ENCODE measurements at regions not wholly inside any gene's neighbourhood (a gene's known extent, or its start where the extent isn't known, plus 50 kb on each side); places are given as distances from the start of the nearest gene placed in this dataset.

- Histone ChIP-seq H3K36me3 (ENCODE audit: insufficient read depth, low read depth, low read length) (no peaks in the 10 kb centered on the region), H3K27ac (ENCODE audit: low read length) (no peak overlapping the region), H3K9ac (ENCODE audit: low read depth, low read length) (no peak overlapping the region), H3K27me3 (ENCODE audit: insufficient read depth, low read length) (no peaks in the 10 kb centered on the region), H3K4me1 (ENCODE audit: insufficient read depth, low read length) (peaks cover 6% of the 10 kb centered on the region; the same call in 1 of the 2 replicates), H3K9me3 (ENCODE audit: insufficient read depth, low read depth, low read length) (peaks cover 5% of the 10 kb centered on the region), H3K4me3 (ENCODE audit: low read length) (no peak overlapping the region)
Measured at GRCh38 chr12:128078301-128078971, 188.5 kb upstream of the TMEM132C start.

GRCh38 chr12:128079446-128079845 lies 187.5 kb upstream of the TMEM132C start:
- Histone ChIP-seq H3K4me1 (ENCODE audit: insufficient read depth, low read length) (peaks cover 6% of the 10 kb centered on the region; the same call in 1 of the 2 replicates), H3K9ac (ENCODE audit: low read depth, low read length) (no peak overlapping the region), H3K27ac (ENCODE audit: low read length) (no peak overlapping the region)

GRCh38 chr12:128083132-128083729 lies 183.7 kb upstream of the TMEM132C start:
- Histone ChIP-seq H3K9me3 (ENCODE audit: insufficient read depth, low read depth, low read length) (no peaks in the 10 kb centered on the region), H3K4me1 (ENCODE audit: insufficient read depth, low read length) (peaks cover 4% of the 10 kb centered on the region; the same call in 1 of the 2 replicates), H3K27me3 (ENCODE audit: insufficient read depth, low read length) (no peaks in the 10 kb centered on the region), H3K4me3 (ENCODE audit: low read length) (no peak overlapping the region), H3K27ac (ENCODE audit: low read length) (no peak overlapping the region), H3K9ac (ENCODE audit: low read depth, low read length) (no peak overlapping the region), H3K36me3 (ENCODE audit: insufficient read depth, low read depth, low read length) (no peaks in the 10 kb centered on the region)

More at GRCh38 chr12:128079446-128079845, 187.5 kb upstream of the TMEM132C start:
- H3K4me3 ChIP-seq (ENCODE audit: low read length): no peak overlapping the region
- no peaks in the 10 kb centered on the region for H3K36me3 ChIP-seq (ENCODE audit: insufficient read depth, low read depth, low read length)
- peaks cover 5% of the 10 kb centered on the region for H3K9me3 ChIP-seq (ENCODE audit: insufficient read depth, low read depth, low read length)
- no peaks in the 10 kb centered on the region for H3K27me3 ChIP-seq (ENCODE audit: insufficient read depth, low read length)

DNA sequence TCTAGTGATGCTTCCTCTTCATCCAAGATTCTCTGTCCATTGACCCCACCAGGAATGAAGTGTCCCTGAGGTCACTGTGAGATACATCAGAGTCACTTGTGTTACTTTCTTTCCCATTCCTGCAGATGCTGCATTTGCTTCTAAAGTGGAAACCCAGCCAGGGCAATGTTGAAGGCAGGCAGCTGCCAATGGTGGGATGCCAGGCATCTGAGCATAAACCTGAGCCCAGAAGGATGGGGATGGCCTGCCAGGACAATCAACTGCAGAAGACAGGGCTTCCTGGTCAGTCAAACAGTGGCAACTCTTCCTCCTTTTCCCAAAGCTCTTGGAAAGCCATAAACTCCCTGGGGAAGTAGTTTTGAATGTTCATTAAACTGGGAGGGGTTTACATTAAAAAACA lies 178.0 kb upstream of the TMEM132C start:
- no peak overlapping the region for H3K9ac ChIP-seq (ENCODE audit: low read depth, low read length)
- H3K36me3 ChIP-seq (ENCODE audit: insufficient read depth, low read depth, low read length): no peaks in the 10 kb centered on the region
- H3K4me1 ChIP-seq (ENCODE audit: insufficient read depth, low read length): no peaks in the 10 kb centered on the region
- H3K9me3 ChIP-seq (ENCODE audit: insufficient read depth, low read depth, low read length): no peaks in the 10 kb centered on the region
- no peaks in the 10 kb centered on the region for H3K27me3 ChIP-seq (ENCODE audit: insufficient read depth, low read length)
- H3K27ac ChIP-seq (ENCODE audit: low read length): no peak overlapping the region
- H3K4me3 ChIP-seq (ENCODE audit: low read length): no peak overlapping the region

DNA sequence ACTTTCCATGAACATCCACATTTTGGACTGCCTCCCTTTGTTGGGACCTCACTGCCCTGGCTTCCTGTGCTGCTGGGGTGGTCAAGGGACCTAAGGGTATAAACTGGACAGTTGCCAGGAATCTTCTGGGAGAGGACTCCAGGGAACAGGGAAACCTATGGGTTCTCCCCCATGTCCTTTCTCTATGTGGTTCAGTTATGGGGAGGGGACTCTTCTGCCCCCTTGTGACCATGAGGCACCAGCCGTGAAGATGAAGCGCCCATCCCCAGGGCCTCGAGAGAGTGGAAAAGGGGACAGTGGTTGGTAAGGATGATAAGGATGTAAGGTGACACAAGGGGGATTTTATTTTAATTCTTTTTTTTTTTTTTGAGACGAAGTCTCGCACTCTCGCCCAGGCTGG lies 177.0 kb upstream of the TMEM132C start:
- Histone ChIP-seq H3K4me3 (ENCODE audit: low read length) (no peak overlapping the region), H3K9ac (ENCODE audit: low read depth, low read length) (no peak overlapping the region), H3K9me3 (ENCODE audit: insufficient read depth, low read depth, low read length) (no peaks in the 10 kb centered on the region), H3K27me3 (ENCODE audit: insufficient read depth, low read length) (no peaks in the 10 kb centered on the region), H3K27ac (ENCODE audit: low read length) (no peak overlapping the region), H3K36me3 (ENCODE audit: insufficient read depth, low read depth, low read length) (no peaks in the 10 kb centered on the region), H3K4me1 (ENCODE audit: insufficient read depth, low read length) (no peaks in the 10 kb centered on the region)

GRCh38 chr12:128091101-128091720 lies 175.8 kb upstream of the TMEM132C start:
- no peak overlapping the region for H3K4me3 ChIP-seq (ENCODE audit: low read length)
- no peaks in the 10 kb centered on the region for H3K27me3 ChIP-seq (ENCODE audit: insufficient read depth, low read length)

GRCh38 chr12:128091951-128092382 lies 175.0 kb upstream of the TMEM132C start:
- Histone ChIP-seq H3K27ac (ENCODE audit: low read length) (no peak overlapping the region), H3K9me3 (ENCODE audit: insufficient read depth, low read depth, low read length) (no peaks in the 10 kb centered on the region), H3K9ac (ENCODE audit: low read depth, low read length) (no peak overlapping the region), H3K27me3 (ENCODE audit: insufficient read depth, low read length) (no peaks in the 10 kb centered on the region), H3K4me1 (ENCODE audit: insufficient read depth, low read length) (no peaks in the 10 kb centered on the region), H3K4me3 (ENCODE audit: low read length) (no peak overlapping the region), H3K36me3 (ENCODE audit: insufficient read depth, low read depth, low read length) (no peaks in the 10 kb centered on the region)

More at GRCh38 chr12:128091101-128091720, 175.8 kb upstream of the TMEM132C start:
- H3K4me1 ChIP-seq (ENCODE audit: insufficient read depth, low read length): no peaks in the 10 kb centered on the region
- no peaks in the 10 kb centered on the region for H3K9me3 ChIP-seq (ENCODE audit: insufficient read depth, low read depth, low read length)
- no peaks in the 10 kb centered on the region for H3K36me3 ChIP-seq (ENCODE audit: insufficient read depth, low read depth, low read length)
- no peak overlapping the region for H3K27ac ChIP-seq (ENCODE audit: low read length)
- H3K9ac ChIP-seq (ENCODE audit: low read depth, low read length): no peak overlapping the region

GRCh38 chr12:128098730-128099129 lies 168.2 kb upstream of the TMEM132C start:
- H3K27me3 ChIP-seq (ENCODE audit: insufficient read depth, low read length): no peaks in the 10 kb centered on the region
- no peak overlapping the region for H3K27ac ChIP-seq (ENCODE audit: low read length)
- no peak overlapping the region for H3K4me3 ChIP-seq (ENCODE audit: low read length)
- no peaks in the 10 kb centered on the region for H3K4me1 ChIP-seq (ENCODE audit: insufficient read depth, low read length)
- no peak overlapping the region for H3K9ac ChIP-seq (ENCODE audit: low read depth, low read length)
- H3K9me3 ChIP-seq (ENCODE audit: insufficient read depth, low read depth, low read length): no peaks in the 10 kb centered on the region
- H3K36me3 ChIP-seq (ENCODE audit: insufficient read depth, low read depth, low read length): no peaks in the 10 kb centered on the region

DNA sequence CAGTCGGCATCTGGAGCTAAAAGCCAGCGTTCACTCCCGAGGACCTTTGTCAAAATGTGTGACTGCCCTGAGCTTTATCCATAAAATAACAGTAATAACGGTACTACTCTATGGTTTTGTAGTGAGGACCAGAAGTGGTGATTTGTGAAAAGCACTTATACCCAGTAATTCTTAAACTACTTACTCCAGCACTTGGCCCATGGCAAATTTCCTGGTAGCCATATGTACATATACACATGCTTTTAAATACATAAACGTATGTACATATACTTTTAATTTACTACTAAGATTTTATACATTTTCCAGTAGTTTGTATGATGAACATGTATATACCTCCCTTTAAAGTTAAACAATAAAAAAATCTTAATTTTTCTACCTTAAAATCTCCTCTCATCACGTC lies 163.8 kb upstream of the TMEM132C start:
- Histone ChIP-seq H3K27me3 (ENCODE audit: insufficient read depth, low read length) (no peaks in the 10 kb centered on the region), H3K4me1 (ENCODE audit: insufficient read depth, low read length) (no peaks in the 10 kb centered on the region), H3K9me3 (ENCODE audit: insufficient read depth, low read depth, low read length) (no peaks in the 10 kb centered on the region), H3K9ac (ENCODE audit: low read depth, low read length) (no peak overlapping the region), H3K36me3 (ENCODE audit: insufficient read depth, low read depth, low read length) (no peaks in the 10 kb centered on the region), H3K4me3 (ENCODE audit: low read length) (no peak overlapping the region), H3K27ac (ENCODE audit: low read length) (no peak overlapping the region)

GRCh38 chr12:128109236-128109635 lies 157.7 kb upstream of the TMEM132C start:
- no peaks in the 10 kb centered on the region for H3K36me3 ChIP-seq (ENCODE audit: insufficient read depth, low read depth, low read length)
- no peaks in the 10 kb centered on the region for H3K27me3 ChIP-seq (ENCODE audit: insufficient read depth, low read length)
- no peak overlapping the region for H3K9ac ChIP-seq (ENCODE audit: low read depth, low read length)
- peaks cover 7% of the 10 kb centered on the region; the same call in 1 of the 2 replicates for H3K4me1 ChIP-seq (ENCODE audit: insufficient read depth, low read length)
- no peaks in the 10 kb centered on the region for H3K9me3 ChIP-seq (ENCODE audit: insufficient read depth, low read depth, low read length)
- no peak overlapping the region for H3K27ac ChIP-seq (ENCODE audit: low read length)
- H3K4me3 ChIP-seq (ENCODE audit: low read length): no peak overlapping the region

DNA sequence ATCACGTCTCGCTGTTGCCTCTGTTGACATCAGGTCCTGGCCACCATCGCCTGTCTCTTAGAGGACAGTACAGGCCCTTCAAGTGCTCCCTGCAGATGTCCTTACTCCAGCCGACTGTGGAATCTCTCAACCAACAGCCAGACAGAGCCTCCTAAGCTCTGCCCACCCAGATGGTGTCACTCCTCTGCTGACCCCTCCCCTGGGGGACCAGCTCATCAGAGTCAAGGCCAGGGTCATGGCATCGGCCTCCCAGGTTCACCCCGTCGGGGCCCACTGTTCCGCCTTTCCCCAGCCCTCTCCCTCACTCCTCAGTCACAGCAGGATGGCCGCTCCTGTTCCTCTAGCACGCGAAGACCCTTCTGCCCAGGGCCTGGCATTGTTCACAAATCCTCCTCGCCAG lies 157.3 kb upstream of the TMEM132C start:
- Histone ChIP-seq H3K27ac (ENCODE audit: low read length) (no peak overlapping the region), H3K36me3 (ENCODE audit: insufficient read depth, low read depth, low read length) (no peaks in the 10 kb centered on the region), H3K4me1 (ENCODE audit: insufficient read depth, low read length) (peaks cover 7% of the 10 kb centered on the region; the same call in 1 of the 2 replicates), H3K9me3 (ENCODE audit: insufficient read depth, low read depth, low read length) (no peaks in the 10 kb centered on the region), H3K4me3 (ENCODE audit: low read length) (no peak overlapping the region), H3K27me3 (ENCODE audit: insufficient read depth, low read length) (no peaks in the 10 kb centered on the region), H3K9ac (ENCODE audit: low read depth, low read length) (no peak overlapping the region)

DNA sequence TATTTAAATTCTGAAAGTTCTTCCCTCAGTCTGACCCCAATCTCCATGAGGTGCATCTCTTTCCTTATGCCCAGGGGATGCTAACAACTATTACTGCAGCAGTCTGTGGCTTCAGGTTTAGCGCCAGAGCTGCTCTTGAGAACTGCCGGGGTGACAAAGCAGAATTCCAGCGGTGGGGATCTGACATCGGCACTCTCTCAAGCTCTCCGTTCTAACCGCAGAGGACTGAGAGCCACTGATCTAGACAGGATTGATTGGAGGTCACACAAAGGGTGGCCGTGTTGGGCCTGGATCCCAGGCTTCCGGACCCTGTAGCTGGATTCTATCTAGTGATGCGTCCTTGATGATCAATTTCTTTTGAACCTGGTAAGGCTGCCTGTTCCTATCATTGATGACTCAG lies 155.6 kb upstream of the TMEM132C start:
- Histone ChIP-seq H3K4me1 (ENCODE audit: insufficient read depth, low read length) (peaks cover 7% of the 10 kb centered on the region; the same call in 1 of the 2 replicates), H3K9me3 (ENCODE audit: insufficient read depth, low read depth, low read length) (no peaks in the 10 kb centered on the region), H3K9ac (ENCODE audit: low read depth, low read length) (no peak overlapping the region), H3K4me3 (ENCODE audit: low read length) (no peak overlapping the region), H3K27ac (ENCODE audit: low read length) (no peak overlapping the region), H3K27me3 (ENCODE audit: insufficient read depth, low read length) (no peaks in the 10 kb centered on the region), H3K36me3 (ENCODE audit: insufficient read depth, low read depth, low read length) (no peaks in the 10 kb centered on the region)

Measured in iPS-20b (cell line).